ENCODE measurements at regions not wholly inside any gene's neighbourhood (a gene's known extent, or its start where the extent isn't known, plus 50 kb on each side); places are given as distances from the start of the nearest gene placed in this dataset.
"Not testable (repeated sequence)": the region's sequence is repeated elsewhere in the genome, so short reads cannot be mapped to it uniquely, and the experiment has no call there.

DNA sequence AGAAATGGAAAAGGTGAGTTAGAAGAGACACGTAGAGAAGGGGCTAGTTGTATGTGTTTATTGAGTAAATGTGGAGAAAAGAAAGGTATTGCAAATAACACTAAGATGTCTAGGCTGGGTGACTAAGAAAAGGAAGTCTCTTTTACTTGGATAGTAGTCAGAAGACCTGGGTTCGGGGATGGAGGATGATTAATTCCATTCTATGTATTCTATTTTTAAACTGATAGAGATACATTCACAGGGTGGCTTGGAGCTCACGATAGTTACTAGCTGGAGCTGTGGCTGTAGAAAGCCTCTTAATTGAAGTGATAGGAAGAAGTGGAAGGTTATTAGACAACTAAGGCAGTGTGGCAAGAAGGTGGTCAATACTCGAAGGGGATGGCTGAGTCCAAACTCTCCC, 65.9 kb upstream of the TNIK start:
- no peaks in the 10 kb centered on the region for H3K36me3 ChIP-seq
- no peaks in the 10 kb centered on the region for H3K4me1 ChIP-seq
- H3K4me3 ChIP-seq, result no peak overlapping the region
- no peaks in the 10 kb centered on the region for H3K27me3 ChIP-seq
- TF ChIP-seq, protein P1, sequence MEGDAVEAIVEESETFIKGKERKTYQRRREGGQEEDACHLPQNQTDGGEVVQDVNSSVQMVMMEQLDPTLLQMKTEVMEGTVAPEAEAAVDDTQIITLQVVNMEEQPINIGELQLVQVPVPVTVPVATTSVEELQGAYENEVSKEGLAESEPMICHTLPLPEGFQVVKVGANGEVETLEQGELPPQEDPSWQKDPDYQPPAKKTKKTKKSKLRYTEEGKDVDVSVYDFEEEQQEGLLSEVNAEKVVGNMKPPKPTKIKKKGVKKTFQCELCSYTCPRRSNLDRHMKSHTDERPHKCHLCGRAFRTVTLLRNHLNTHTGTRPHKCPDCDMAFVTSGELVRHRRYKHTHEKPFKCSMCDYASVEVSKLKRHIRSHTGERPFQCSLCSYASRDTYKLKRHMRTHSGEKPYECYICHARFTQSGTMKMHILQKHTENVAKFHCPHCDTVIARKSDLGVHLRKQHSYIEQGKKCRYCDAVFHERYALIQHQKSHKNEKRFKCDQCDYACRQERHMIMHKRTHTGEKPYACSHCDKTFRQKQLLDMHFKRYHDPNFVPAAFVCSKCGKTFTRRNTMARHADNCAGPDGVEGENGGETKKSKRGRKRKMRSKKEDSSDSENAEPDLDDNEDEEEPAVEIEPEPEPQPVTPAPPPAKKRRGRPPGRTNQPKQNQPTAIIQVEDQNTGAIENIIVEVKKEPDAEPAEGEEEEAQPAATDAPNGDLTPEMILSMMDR (IDR thresholded peaks at IDR 0.05), result no peak
- no peak for TF ChIP-seq POLR2A (IDR thresholded peaks at IDR 0.05)
- no peak for DNase-seq
- H3K9me3 ChIP-seq, result no peaks in the 10 kb centered on the region
- H3K27ac ChIP-seq, result no peak overlapping the region

GRCh38 chr3:171525437-171525836, 65.2 kb upstream of the TNIK start:
- H3K27ac ChIP-seq, result no peak overlapping the region
- H3K4me3 ChIP-seq, result no peak overlapping the region

GRCh38 chr3:171524921-171525310, 64.7 kb upstream of the TNIK start:
- H3K4me1 ChIP-seq, result no peaks in the 10 kb centered on the region

More at GRCh38 chr3:171525437-171525836, 65.2 kb upstream of the TNIK start:
- Histone ChIP-seq H3K9me3 (no peaks in the 10 kb centered on the region), H3K4me1 (no peaks in the 10 kb centered on the region), H3K36me3 (no peaks in the 10 kb centered on the region), H3K27me3 (no peaks in the 10 kb centered on the region)
- DNase-seq, result no peak
- TF ChIP-seq, protein P1 (IDR thresholded peaks at IDR 0.05), result no peak
- TF ChIP-seq POLR2A (IDR thresholded peaks at IDR 0.05), result no peak

GRCh38 chr3:171522651-171523050, 62.4 kb upstream of the TNIK start:
- H3K27me3 ChIP-seq, result no peaks in the 10 kb centered on the region
- no peak for DNase-seq
- H3K36me3 ChIP-seq, result no peaks in the 10 kb centered on the region
- no peak overlapping the region for H3K27ac ChIP-seq
- no peak overlapping the region for H3K4me3 ChIP-seq
- no peaks in the 10 kb centered on the region for H3K4me1 ChIP-seq
- no peaks in the 10 kb centered on the region for H3K9me3 ChIP-seq
- TF ChIP-seq, protein P1 (IDR thresholded peaks at IDR 0.05), result no peak
- no peak for TF ChIP-seq POLR2A (IDR thresholded peaks at IDR 0.05)

More at GRCh38 chr3:171524921-171525310, 64.7 kb upstream of the TNIK start:
- Histone ChIP-seq H3K9me3 (no peaks in the 10 kb centered on the region), H3K4me3 (no peak overlapping the region), H3K27ac (no peak overlapping the region), H3K27me3 (no peaks in the 10 kb centered on the region), H3K36me3 (no peaks in the 10 kb centered on the region)
- no peak for DNase-seq
- no peak for TF ChIP-seq POLR2A (IDR thresholded peaks at IDR 0.05)
- TF ChIP-seq, protein P1 (IDR thresholded peaks at IDR 0.05), result no peak

- DNase-seq, H3K4me1 ChIP-seq, H3K4me3 ChIP-seq, H3K27ac ChIP-seq, H3K36me3 ChIP-seq, H3K9me3 ChIP-seq, H3K27me3 ChIP-seq: not testable (repeated sequence)
Measured at GRCh38 chr3:171519423-171519822, 59.2 kb upstream of the TNIK start.

DNA sequence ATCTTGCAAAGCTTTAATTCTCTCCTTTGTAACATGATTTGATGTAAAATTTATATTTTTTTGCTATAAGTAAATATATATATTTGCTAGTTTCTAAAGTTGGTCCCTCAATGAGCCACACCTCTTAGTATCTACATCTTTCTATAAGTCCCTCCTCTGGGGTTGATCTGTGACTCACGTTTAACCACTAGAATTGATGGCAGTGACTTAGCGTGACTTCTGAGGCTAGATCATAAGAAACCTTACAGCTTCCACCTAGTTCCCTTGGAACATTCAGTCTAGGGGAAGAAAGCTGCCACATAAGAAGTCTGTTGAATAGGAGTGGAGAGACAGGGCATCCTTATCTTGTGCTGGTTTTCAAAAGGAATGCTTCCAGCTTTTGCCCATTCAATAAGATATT, 56.6 kb upstream of the TNIK start:
- H3K4me1 ChIP-seq, result no peaks in the 10 kb centered on the region
- TF ChIP-seq, protein P1 (IDR thresholded peaks at IDR 0.05), result no peak
- no peak for TF ChIP-seq POLR2A (IDR thresholded peaks at IDR 0.05)
- no peaks in the 10 kb centered on the region for H3K27me3 ChIP-seq
- no peaks in the 10 kb centered on the region for H3K36me3 ChIP-seq
- H3K27ac ChIP-seq, result no peak overlapping the region
- no peak for DNase-seq
- no peaks in the 10 kb centered on the region for H3K9me3 ChIP-seq
- no peak overlapping the region for H3K4me3 ChIP-seq
